ENCODE measurements at regions not wholly inside any gene's neighbourhood (a gene's known extent, or its start where the extent isn't known, plus 50 kb on each side); places are given as distances from the start of the nearest gene placed in this dataset.

GRCh38 chr5:26419987-26420386 lies 618.4 kb downstream of the CDH9 start:
- Mint-ChIP-seq H3K4me1 (ENCODE audit: low read depth, unreplicated experiment) (no peaks in the 10 kb centered on the region), H3K27ac (ENCODE audit: unreplicated experiment) (no peak overlapping the region), H3K4me3 (ENCODE audit: unreplicated experiment) (no peak overlapping the region), H3K9me3 (ENCODE audit: unreplicated experiment) (no peaks in the 10 kb centered on the region), H3K27me3 (ENCODE audit: low read depth, unreplicated experiment) (no peaks in the 10 kb centered on the region), H3K36me3 (ENCODE audit: low read depth, unreplicated experiment) (no peaks in the 10 kb centered on the region)
- no peak for FAIRE-seq
- no peak overlapping the region for H3K9ac ChIP-seq (ENCODE audit: low read length)
- no peaks in the 10 kb centered on the region for H3K27me3 ChIP-seq (ENCODE audit: insufficient read depth, low read length)
- H3K4me1 ChIP-seq (ENCODE audit: insufficient read depth, low read length), result no peaks in the 10 kb centered on the region
- no peaks in the 10 kb centered on the region for H3K36me3 ChIP-seq (ENCODE audit: insufficient read depth, low read length)
- no peak overlapping the region for H3K4me3 ChIP-seq (ENCODE audit: insufficient read depth, low read depth, low read length)
- no peak overlapping the region for H3K4me2 ChIP-seq (ENCODE audit: low read length)
- no peak for DNase-seq (ENCODE audit: low read depth)
- H3K9me3 ChIP-seq (ENCODE audit: insufficient read depth, low read depth, low read length), result no peaks in the 10 kb centered on the region
- TF ChIP-seq CTCF (IDR thresholded peaks at IDR 0.05; ENCODE audit: insufficient read depth, low read depth, low read length), result no peak
- no peak for TF ChIP-seq EZH2 (IDR thresholded peaks at IDR 0.05; ENCODE audit: insufficient read depth, low read length)
- H2AFZ ChIP-seq (ENCODE audit: low read depth, low read length), result no peak overlapping the region
- H3K27ac ChIP-seq (ENCODE audit: low read depth, low read length), result no peak overlapping the region
- H4K20me1 ChIP-seq (ENCODE audit: insufficient read depth, low read length), result no peaks in the 10 kb centered on the region
- H3K79me2 ChIP-seq (ENCODE audit: insufficient read depth, low read length), result no peaks in the 10 kb centered on the region

- no peaks in the 10 kb centered on the region for H3K9me3 Mint-ChIP-seq (ENCODE audit: unreplicated experiment)
- H3K27me3 ChIP-seq (ENCODE audit: insufficient read depth, low read length), result no peaks in the 10 kb centered on the region
- no peak for FAIRE-seq
These were observed 621.5 kb downstream of the CDH9 start for GRCh38 chr5:26416911-26417310.

More at GRCh38 chr5:26416911-26417310, 621.5 kb downstream of the CDH9 start:
- Mint-ChIP-seq H3K36me3 (ENCODE audit: low read depth, unreplicated experiment) (no peaks in the 10 kb centered on the region), H3K27me3 (ENCODE audit: low read depth, unreplicated experiment) (no peaks in the 10 kb centered on the region), H3K27ac (ENCODE audit: unreplicated experiment) (no peak overlapping the region), H3K4me1 (ENCODE audit: low read depth, unreplicated experiment) (no peaks in the 10 kb centered on the region), H3K4me3 (ENCODE audit: unreplicated experiment) (no peak overlapping the region)
- Histone ChIP-seq H3K4me3 (ENCODE audit: insufficient read depth, low read depth, low read length) (no peak overlapping the region), H3K36me3 (ENCODE audit: insufficient read depth, low read length) (no peaks in the 10 kb centered on the region), H3K79me2 (ENCODE audit: insufficient read depth, low read length) (no peaks in the 10 kb centered on the region), H3K4me2 (ENCODE audit: low read length) (no peak overlapping the region), H3K9me3 (ENCODE audit: insufficient read depth, low read depth, low read length) (no peaks in the 10 kb centered on the region), H3K4me1 (ENCODE audit: insufficient read depth, low read length) (no peaks in the 10 kb centered on the region), H3K27ac (ENCODE audit: low read depth, low read length) (no peak overlapping the region), H2AFZ (ENCODE audit: low read depth, low read length) (no peak overlapping the region), H3K9ac (ENCODE audit: low read length) (no peak overlapping the region), H4K20me1 (ENCODE audit: insufficient read depth, low read length) (no peaks in the 10 kb centered on the region)
- no peak for DNase-seq (ENCODE audit: low read depth)
- no peak for TF ChIP-seq EZH2 (IDR thresholded peaks at IDR 0.05; ENCODE audit: insufficient read depth, low read length)
- no peak for TF ChIP-seq CTCF (IDR thresholded peaks at IDR 0.05; ENCODE audit: insufficient read depth, low read depth, low read length)

Data from astrocyte (in vitro differentiated cells and primary cell).